HCT116 (cell line): ENCODE measurements at regions not wholly inside any gene's neighbourhood (a gene's known extent, or its start where the extent isn't known, plus 50 kb on each side); places are given as distances from the start of the nearest gene placed in this dataset.

Experiments used
- CEBPB ChIP-seq: IDR thresholded peaks from 2 replicates; pipeline ENCODE4 v1.6.1; 2012; ENCODE audit warnings: low read depth
- CTCF ChIP-seq, 3 experiments: fragments of 200-600 bp in 1 of 3; sonication (generic) in 1 of 3; IDR thresholded peaks in 2 of 3; conservative IDR thresholded peaks in 1 of 3; 2 replicates each; pipeline ENCODE4 v1.5.1; 2012 to 2017; ENCODE audit warnings: low read depth in 2 of 3, low read length in 2 of 3, antibody characterized with exemption in 1 of 3, borderline replicate concordance in 1 of 3, control low read depth in 1 of 3, mild to moderate bottlenecking in 1 of 3, mixed read lengths in 1 of 3, mixed run types in 1 of 3, moderate library complexity in 1 of 3; ENCODE audit not compliant: insufficient read depth in 1 of 3
- EZH2phosphoT487 ChIP-seq: fragments of 200-600 bp; IDR thresholded peaks from 2 replicates; pipeline ENCODE4 v1.6.1; 2018; ENCODE audit warnings: antibody characterized with exemption, borderline replicate concordance
- MAX ChIP-seq: IDR thresholded peaks from 2 replicates; pipeline ENCODE4 v1.6.1; 2012
- POLR2A ChIP-seq: IDR thresholded peaks from 2 replicates; pipeline ENCODE4 v1.7.0; 2011; ENCODE audit warnings: borderline replicate concordance; ENCODE audit not compliant: insufficient read depth, insufficient read length; ENCODE audit errors: extremely low read depth
- POLR2AphosphoS5 ChIP-seq: IDR thresholded peaks from 2 replicates; pipeline ENCODE4 v1.6.1; 2011; ENCODE audit warnings: mild to moderate bottlenecking, low read depth, low read length, moderate library complexity
- RAD21 ChIP-seq: IDR thresholded peaks from 2 replicates; pipeline ENCODE4 v1.6.1; 2012; ENCODE audit warnings: low read depth, mild to moderate bottlenecking
- SIN3A ChIP-seq: IDR thresholded peaks from 2 replicates; pipeline ENCODE4 v1.6.1; 2012; ENCODE audit warnings: low read depth
- TCF7L2 ChIP-seq: IDR thresholded peaks from 2 replicates; pipeline ENCODE4 v1.7.0; 2011; ENCODE audit warnings: borderline replicate concordance, inconsistent platforms; ENCODE audit not compliant: insufficient read depth, insufficient read length; ENCODE audit errors: extremely low read depth
- YY1 ChIP-seq: IDR thresholded peaks from 2 replicates; pipeline ENCODE4 v1.6.1; 2011; ENCODE audit warnings: low read length, low read depth, moderate library complexity, mild to moderate bottlenecking; ENCODE audit not compliant: insufficient replicate concordance; ENCODE audit errors: extremely low read depth
- ZBTB33 ChIP-seq: IDR thresholded peaks from 2 replicates; pipeline ENCODE4 v1.6.1; 2011; ENCODE audit warnings: mild to moderate bottlenecking, low read length, moderate library complexity; ENCODE audit not compliant: insufficient replicate concordance; ENCODE audit errors: extremely low read depth

- TF ChIP-seq MAX (no peak), CTCF (IDR thresholded peaks at IDR 0.05 in 2 of 3, conservative IDR thresholded peaks at IDR 0.05 in 1 of 3; ENCODE audit: borderline replicate concordance in 1 of 3, insufficient read depth in 1 of 3, low read depth in 2 of 3, low read length in 2 of 3) (no peak), RAD21 (no peak), POLR2A (no peak), SIN3A (no peak), YY1 (no peak), TCF7L2 (no peak), EZH2phosphoT487 (no peak), POLR2AphosphoS5 (no peak), CEBPB (no peak), ZBTB33 (no peak)
These were observed 147.6 kb downstream of the SOX9 start for GRCh38 chr17:72268431-72268830.
